ENCODE measurements at regions not wholly inside any gene's neighbourhood (a gene's known extent, or its start where the extent isn't known, plus 50 kb on each side); places are given as distances from the start of the nearest gene placed in this dataset.

- TF ChIP-seq POLR2A (IDR thresholded peaks at IDR 0.05; ENCODE audit: low read length) (no peak), GATA1 (IDR thresholded peaks at IDR 0.05; ENCODE audit: low read depth, low read length) (no peak)
Observed at GRCh38 chr3:181076558-181076957, 87.0 kb upstream of the DNAJC19 start.
